GM23248 (cell line): ENCODE measurements at regions not wholly inside any gene's neighbourhood (a gene's known extent, or its start where the extent isn't known, plus 50 kb on each side); places are given as distances from the start of the nearest gene placed in this dataset.

ENCODE experiments used
- DNase-seq: peaks from one replicate; pipeline ENCODE4 v3.0.0-alpha.2; 2015
- H2AFZ ChIP-seq: fragments of 200-600 bp; sonication (generic); 2 replicates; pipeline ENCODE4 v1.6.1; 2016; ENCODE audit warnings: antibody characterized with exemption
- H3F3A ChIP-seq: fragments of 200-600 bp; sonication (generic); 2 replicates; pipeline ENCODE4 v1.6.1; 2016; ENCODE audit warnings: mild to moderate bottlenecking, antibody characterized with exemption, mixed run types; ENCODE audit not compliant: insufficient read depth
- H3K27ac ChIP-seq: fragments of 200-600 bp; sonication (generic); 2 replicates; pipeline ENCODE4 v1.5.1; 2016; ENCODE audit warnings: mild to moderate bottlenecking
- H3K27me3 ChIP-seq: fragments of 200-600 bp; sonication (generic); replicated peaks from 2 replicates; pipeline ENCODE4 v1.6.1; 2016; ENCODE audit warnings: mild to moderate bottlenecking; ENCODE audit not compliant: insufficient read depth
- H3K36me3 ChIP-seq: fragments of 200-600 bp; sonication (generic); 2 replicates; pipeline ENCODE4 v1.6.1; 2016; ENCODE audit warnings: low read depth, mild to moderate bottlenecking
- H3K4me1 ChIP-seq: fragments of 200-600 bp; sonication (generic); 2 replicates; pipeline ENCODE4 v1.6.1; 2016; ENCODE audit warnings: mild to moderate bottlenecking; ENCODE audit not compliant: insufficient read depth
- H3K4me2 ChIP-seq: fragments of 200-600 bp; sonication (generic); one replicate; pipeline ENCODE4 v1.6.1; 2016; ENCODE audit warnings: mild to moderate bottlenecking; ENCODE audit not compliant: unreplicated experiment
- H3K4me3 ChIP-seq: fragments of 200-600 bp; sonication (generic); 2 replicates; pipeline ENCODE4 v1.5.1; 2016; ENCODE audit warnings: mild to moderate bottlenecking
- H3K79me2 ChIP-seq: fragments of 200-600 bp; sonication (generic); 2 replicates; pipeline ENCODE4 v1.6.1; 2016; ENCODE audit warnings: mild to moderate bottlenecking; ENCODE audit not compliant: insufficient read depth
- H3K9ac ChIP-seq: fragments of 200-600 bp; sonication (generic); 2 replicates; pipeline ENCODE4 v1.6.1; 2016; ENCODE audit warnings: mild to moderate bottlenecking
- H3K9me2 ChIP-seq: fragments of 200-600 bp; sonication (generic); 2 replicates; pipeline ENCODE4 v1.6.1; 2016; ENCODE audit warnings: mixed run types, mild to moderate bottlenecking, moderate library complexity; ENCODE audit not compliant: insufficient read depth
- H3K9me3 ChIP-seq: fragments of 200-600 bp; sonication (generic); one replicate; pipeline ENCODE4 v1.6.1; 2017; ENCODE audit warnings: low read depth
- H4K20me1 ChIP-seq: fragments of 200-600 bp; sonication (generic); 2 replicates; pipeline ENCODE4 v1.6.0; 2016; ENCODE audit not compliant: insufficient read depth
- EZH2 ChIP-seq: fragments of 200-600 bp; sonication (generic); IDR thresholded peaks from 2 replicates; pipeline ENCODE4 v1.6.1; 2018; ENCODE audit warnings: antibody characterized with exemption, mild to moderate bottlenecking; ENCODE audit not compliant: insufficient read depth, poor library complexity, severe bottlenecking
- EZH2phosphoT487 ChIP-seq: fragments of 200-600 bp; sonication (generic); IDR thresholded peaks from 2 replicates; pipeline ENCODE4 v1.6.1; 2018; ENCODE audit warnings: antibody characterized with exemption, moderate library complexity, mild to moderate bottlenecking, low read depth; ENCODE audit not compliant: insufficient read depth
- WGBS, 2 experiments: methylation state at CpG; one replicate each; pipeline ENCODE4 v1.1.6; 2015 to 2017; ENCODE audit warnings: low lambda C conversion rate in 2 of 2, low coverage in 1 of 2; ENCODE audit errors: missing lambda C conversion rate in 2 of 2; 5-methylcytosine and 5-hydroxymethylcytosine counted together
- in situ Hi-C: fragments of 300-500 bp; cut with MboI; formaldehyde crosslinking; loops from 2 replicates; pipeline ENCODE4 v1.15.0; 2020

DNA sequence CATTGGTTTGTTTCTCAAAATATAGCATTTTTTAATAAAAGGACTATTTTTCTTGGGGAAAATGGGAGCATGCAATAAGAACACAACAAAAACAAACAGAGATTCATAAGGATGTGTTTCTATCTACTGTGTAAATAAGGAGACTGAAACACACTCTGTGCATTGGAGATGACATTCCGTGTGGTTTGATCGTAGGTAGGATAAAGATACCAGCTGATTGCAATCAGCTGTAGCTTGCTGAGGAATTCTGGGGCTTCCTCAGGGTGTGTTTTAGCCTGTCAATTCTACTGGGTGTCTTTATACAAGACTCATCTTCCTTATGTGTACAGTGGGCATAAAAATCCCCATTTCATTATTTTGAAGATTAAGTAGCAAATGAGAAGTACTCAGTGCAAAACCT, 591.6 kb downstream of the DSC3 start:
- no peak overlapping the region for H3K27ac ChIP-seq
- H3K79me2 ChIP-seq: no peaks in the 10 kb centered on the region
- no peak overlapping the region for H3K9ac ChIP-seq
- no peaks in the 10 kb centered on the region for H3K9me3 ChIP-seq
- WGBS, 2 experiments: 3 to 8% methylated on average over 2 of the region's 2 CpGs
- no peak overlapping the region for H3K4me3 ChIP-seq
- H3K4me2 ChIP-seq: no peak overlapping the region
- in situ Hi-C loops: no loop called here
- H3K27me3 ChIP-seq: no peaks in the 10 kb centered on the region
- H2AFZ ChIP-seq: no peak overlapping the region
- no peak for DNase-seq
- no peaks in the 10 kb centered on the region for H3K9me2 ChIP-seq
- no peaks in the 10 kb centered on the region for H3K4me1 ChIP-seq
- H3F3A ChIP-seq: no peaks in the 10 kb centered on the region
- H3K36me3 ChIP-seq: no peaks in the 10 kb centered on the region
- no peak for TF ChIP-seq EZH2phosphoT487
- TF ChIP-seq EZH2: no peak
- H4K20me1 ChIP-seq: no peaks in the 10 kb centered on the region

- Histone ChIP-seq H3K27ac (no peak overlapping the region), H4K20me1 (no peaks in the 10 kb centered on the region), H3K4me3 (no peak overlapping the region), H2AFZ (no peak overlapping the region), H3K4me1 (no peaks in the 10 kb centered on the region), H3K4me2 (no peak overlapping the region), H3K79me2 (no peaks in the 10 kb centered on the region), H3K36me3 (no peaks in the 10 kb centered on the region), H3K9me3 (no peaks in the 10 kb centered on the region), H3K9ac (no peak overlapping the region), H3F3A (no peaks in the 10 kb centered on the region), H3K27me3 (no peaks in the 10 kb centered on the region), H3K9me2 (no peaks in the 10 kb centered on the region)
- DNase-seq: no peak
- WGBS, 2 experiments: 23 to 28% methylated on average over 6 of the region's 6 CpGs
- no peak for TF ChIP-seq EZH2phosphoT487
- no peak for TF ChIP-seq EZH2
- in situ Hi-C loops: no loop called here
Observed at GRCh38 chr18:30446605-30447004, 595.9 kb downstream of the DSC3 start.

GRCh38 chr18:30444544-30444943, 598.0 kb downstream of the DSC3 start:
- Histone ChIP-seq H3K79me2 (no peaks in the 10 kb centered on the region), H3F3A (no peaks in the 10 kb centered on the region), H3K9me3 (no peaks in the 10 kb centered on the region), H3K4me1 (no peaks in the 10 kb centered on the region), H3K4me2 (no peak overlapping the region), H3K36me3 (no peaks in the 10 kb centered on the region), H3K27me3 (no peaks in the 10 kb centered on the region), H3K27ac (no peak overlapping the region), H3K9ac (no peak overlapping the region), H2AFZ (no peak overlapping the region), H4K20me1 (no peaks in the 10 kb centered on the region), H3K9me2 (no peaks in the 10 kb centered on the region), H3K4me3 (no peak overlapping the region)
- in situ Hi-C loops: no loop called here
- WGBS, 2 experiments: 7 to 11% methylated on average over 2 of the region's 2 CpGs
- no peak for TF ChIP-seq EZH2phosphoT487
- no peak for TF ChIP-seq EZH2
- DNase-seq: no peak

DNA sequence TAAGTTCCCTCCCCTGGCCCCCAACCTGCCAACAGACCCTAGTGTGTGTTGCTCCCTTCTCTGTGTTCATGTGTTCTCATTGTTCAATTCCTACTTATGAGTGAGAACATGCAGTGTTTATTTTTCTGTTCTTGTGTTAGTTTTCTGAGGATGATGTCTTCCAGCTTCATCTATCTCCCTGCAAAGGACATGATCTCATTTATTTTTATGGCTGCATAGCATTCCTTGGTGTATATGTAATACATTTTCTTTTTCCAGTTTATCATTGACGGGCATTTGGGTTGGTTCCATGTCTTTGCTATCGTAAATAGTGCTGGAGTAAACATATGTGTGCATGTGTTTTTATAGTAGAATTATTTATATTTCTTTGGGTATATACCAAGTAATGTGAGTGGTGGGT, 602.2 kb downstream of the DSC3 start:
- H3F3A ChIP-seq: no peaks in the 10 kb centered on the region
- TF ChIP-seq EZH2phosphoT487 (no peak), EZH2 (no peak)
- no peaks in the 10 kb centered on the region for H3K9me3 ChIP-seq
- H2AFZ ChIP-seq: no peak overlapping the region
- H3K4me3 ChIP-seq: no peak overlapping the region
- no peak overlapping the region for H3K27ac ChIP-seq
- no peaks in the 10 kb centered on the region for H3K27me3 ChIP-seq
- no peaks in the 10 kb centered on the region for H3K79me2 ChIP-seq
- DNase-seq: no peak
- no peaks in the 10 kb centered on the region for H3K4me1 ChIP-seq
- H3K9ac ChIP-seq: no peak overlapping the region
- no peaks in the 10 kb centered on the region for H3K36me3 ChIP-seq
- no peaks in the 10 kb centered on the region for H3K9me2 ChIP-seq
- no peak overlapping the region for H3K4me2 ChIP-seq
- in situ Hi-C loops: no loop called here
- H4K20me1 ChIP-seq: no peaks in the 10 kb centered on the region
- 0 to 4% methylated on average over 2 of the region's 2 CpGs for WGBS, 2 experiments

DNA sequence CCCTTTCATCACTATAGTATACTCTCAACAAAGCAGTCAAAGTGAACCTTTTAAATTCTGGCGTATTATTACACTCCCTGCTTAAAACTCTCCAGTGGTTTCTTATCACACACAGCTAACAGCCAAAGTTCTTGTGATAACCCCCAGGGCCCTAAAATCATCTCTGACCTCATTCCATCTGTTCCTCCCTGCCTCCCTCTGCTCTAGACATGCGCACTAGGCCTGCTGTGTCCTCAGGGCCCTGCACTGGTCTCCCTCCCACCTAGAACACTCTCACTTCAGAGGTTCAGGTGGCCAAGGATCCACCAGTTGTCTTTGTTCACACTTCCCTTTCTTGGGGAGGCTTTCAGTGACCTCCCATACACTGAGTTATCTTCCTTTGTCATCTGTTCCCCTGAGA, 603.4 kb downstream of the DSC3 start:
- Histone ChIP-seq H3K36me3 (no peaks in the 10 kb centered on the region), H3K27ac (no peak overlapping the region), H3K9ac (no peak overlapping the region), H3K9me2 (no peaks in the 10 kb centered on the region), H2AFZ (no peak overlapping the region), H3K4me2 (no peak overlapping the region), H3K4me1 (no peaks in the 10 kb centered on the region), H3K79me2 (no peaks in the 10 kb centered on the region), H3K9me3 (no peaks in the 10 kb centered on the region), H3F3A (no peaks in the 10 kb centered on the region), H4K20me1 (no peaks in the 10 kb centered on the region), H3K27me3 (no peaks in the 10 kb centered on the region), H3K4me3 (no peak overlapping the region)
- in situ Hi-C loops: no loop called here
- 34 to 36% methylated on average over 2 of the region's 2 CpGs for WGBS, 2 experiments
- TF ChIP-seq EZH2: no peak
- TF ChIP-seq EZH2phosphoT487: no peak
- DNase-seq: no peak
